Amniotic stem cell (primary cell): ENCODE measurements at regions not wholly inside any gene's neighbourhood (a gene's known extent, or its start where the extent isn't known, plus 50 kb on each side); places are given as distances from the start of the nearest gene placed in this dataset.

Source experiments
- DNase-seq: peaks from one replicate; lab custom pipeline; 2025; lab: John Stamatoyannopoulos, UW

DNA sequence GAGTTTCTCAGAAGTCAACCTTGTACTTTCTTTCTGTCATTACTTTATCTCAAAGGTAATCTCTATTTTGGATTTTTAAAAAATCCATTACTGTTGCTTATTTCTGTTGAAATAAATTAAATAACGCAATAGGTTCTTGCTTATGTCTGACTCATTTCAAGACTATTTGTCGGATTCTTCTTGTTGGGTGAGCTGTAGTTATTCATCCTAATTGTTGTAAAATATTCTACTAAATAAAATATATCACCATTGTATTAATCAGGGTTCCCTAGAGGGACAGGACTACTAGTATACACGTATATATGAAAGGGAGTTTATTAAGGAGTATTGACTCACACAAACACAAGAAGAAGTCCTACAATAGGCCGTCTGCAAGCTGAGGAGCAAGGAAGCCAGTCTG is 403.9 kb upstream of the CYRIA start:
- DNase-seq: no peak

DNA sequence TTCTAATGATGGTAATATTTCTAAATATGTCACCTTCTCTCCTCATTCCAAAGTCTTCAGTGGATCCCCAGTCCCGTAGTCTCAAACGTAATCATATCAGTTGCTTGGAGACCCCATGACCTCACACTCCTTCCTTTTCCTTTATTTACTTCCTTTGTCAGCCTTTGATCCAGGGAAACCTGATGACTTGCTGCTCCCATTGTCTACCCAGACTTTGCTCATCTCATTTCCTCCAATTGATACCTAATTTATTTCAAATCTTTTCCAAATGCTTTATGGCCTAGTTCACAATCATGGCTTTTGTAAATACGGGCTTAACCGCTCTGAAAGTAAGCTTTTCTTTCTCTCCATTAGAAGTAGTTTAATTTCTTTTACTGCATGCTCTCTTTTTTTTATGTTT is 402.4 kb upstream of the CYRIA start:
- DNase-seq: no peak

DNA sequence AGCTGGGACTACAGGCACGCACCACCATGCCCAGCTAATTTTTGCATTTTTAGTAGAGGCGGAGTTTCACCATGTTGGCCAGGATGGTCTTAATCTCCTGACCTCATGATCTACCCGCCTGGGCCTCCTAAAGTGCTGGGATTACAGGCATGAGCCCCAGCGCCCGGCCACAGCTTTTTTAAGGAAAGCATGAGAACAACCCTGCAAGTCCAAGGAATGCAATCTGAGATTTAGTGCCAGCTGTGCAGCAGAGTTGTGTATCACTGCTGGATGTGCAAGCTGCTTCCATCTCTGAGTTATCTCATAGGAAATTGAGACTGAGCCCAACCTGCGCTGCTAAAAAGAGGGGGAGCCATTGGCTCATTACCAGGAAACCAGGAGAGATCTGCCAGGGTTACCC is 399.9 kb upstream of the CYRIA start:
- no peak for DNase-seq

DNA sequence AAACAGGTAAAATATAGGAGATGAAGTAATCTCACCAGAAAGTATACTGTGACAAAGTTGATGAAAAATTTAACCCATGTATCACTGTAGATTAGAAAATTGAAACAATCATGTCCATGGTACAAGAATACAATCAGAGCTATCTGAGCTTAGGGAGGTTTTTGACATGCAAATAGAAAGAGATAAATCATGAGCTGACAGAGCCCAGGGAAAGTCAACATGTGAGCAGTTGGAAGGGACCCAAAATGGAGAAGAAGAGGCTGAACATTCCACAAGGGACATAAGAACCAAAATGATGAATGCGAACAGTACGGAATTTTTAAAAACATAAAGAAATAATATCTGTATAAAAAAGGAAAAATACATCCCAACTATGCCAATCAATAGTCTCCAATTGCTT is 395.4 kb upstream of the CYRIA start:
- no peak for DNase-seq

DNA sequence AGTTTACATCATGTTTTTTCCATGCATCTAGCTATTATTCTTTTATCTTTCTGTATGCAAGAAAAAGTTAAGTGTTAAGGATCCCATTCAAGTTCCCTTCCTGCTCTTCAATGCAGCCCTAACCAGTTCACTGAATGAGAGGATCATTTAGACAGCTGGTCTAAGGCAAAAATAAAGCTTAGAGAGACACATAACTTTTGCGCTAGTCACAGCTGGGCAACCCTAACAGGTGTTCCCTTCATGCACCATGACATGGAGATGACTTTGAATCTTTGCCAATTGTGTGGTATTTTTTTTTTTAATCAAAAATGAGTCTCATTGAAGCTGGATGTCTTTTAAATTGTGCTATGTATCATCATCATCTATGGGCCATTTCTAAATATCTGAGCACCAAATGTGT is 393.8 kb upstream of the CYRIA start:
- DNase-seq: no peak

DNA sequence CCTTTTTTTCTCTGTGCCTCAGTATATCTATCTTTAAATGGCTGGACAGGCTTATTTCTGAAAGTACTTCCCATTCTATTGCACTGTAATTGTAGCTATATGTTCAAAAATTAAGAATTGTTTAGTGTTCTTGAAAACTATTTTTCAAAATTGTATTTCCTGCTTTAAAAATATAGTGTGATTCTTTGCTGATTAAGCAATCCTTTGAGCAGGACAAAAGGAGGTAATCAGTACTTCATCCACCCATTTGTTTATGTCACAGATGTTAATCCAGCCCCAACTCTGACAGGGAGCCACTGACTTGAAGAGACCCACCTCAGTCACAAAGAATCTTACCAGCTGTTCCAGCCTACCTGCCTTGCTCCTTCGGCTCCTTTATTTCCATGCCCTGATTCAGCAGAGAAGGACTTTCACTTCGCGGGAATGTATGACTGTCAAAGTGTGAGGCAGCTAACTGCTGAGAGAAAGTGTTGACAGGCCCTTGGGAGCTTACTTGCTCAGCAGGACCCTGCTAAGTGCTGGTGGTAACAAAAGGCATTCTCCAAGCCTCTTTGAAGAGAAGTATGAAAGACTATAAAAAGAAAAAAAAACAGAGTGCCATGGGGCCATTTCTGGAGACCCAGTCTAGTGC is 393.3 kb upstream of the CYRIA start:
- DNase-seq: no peak

DNA sequence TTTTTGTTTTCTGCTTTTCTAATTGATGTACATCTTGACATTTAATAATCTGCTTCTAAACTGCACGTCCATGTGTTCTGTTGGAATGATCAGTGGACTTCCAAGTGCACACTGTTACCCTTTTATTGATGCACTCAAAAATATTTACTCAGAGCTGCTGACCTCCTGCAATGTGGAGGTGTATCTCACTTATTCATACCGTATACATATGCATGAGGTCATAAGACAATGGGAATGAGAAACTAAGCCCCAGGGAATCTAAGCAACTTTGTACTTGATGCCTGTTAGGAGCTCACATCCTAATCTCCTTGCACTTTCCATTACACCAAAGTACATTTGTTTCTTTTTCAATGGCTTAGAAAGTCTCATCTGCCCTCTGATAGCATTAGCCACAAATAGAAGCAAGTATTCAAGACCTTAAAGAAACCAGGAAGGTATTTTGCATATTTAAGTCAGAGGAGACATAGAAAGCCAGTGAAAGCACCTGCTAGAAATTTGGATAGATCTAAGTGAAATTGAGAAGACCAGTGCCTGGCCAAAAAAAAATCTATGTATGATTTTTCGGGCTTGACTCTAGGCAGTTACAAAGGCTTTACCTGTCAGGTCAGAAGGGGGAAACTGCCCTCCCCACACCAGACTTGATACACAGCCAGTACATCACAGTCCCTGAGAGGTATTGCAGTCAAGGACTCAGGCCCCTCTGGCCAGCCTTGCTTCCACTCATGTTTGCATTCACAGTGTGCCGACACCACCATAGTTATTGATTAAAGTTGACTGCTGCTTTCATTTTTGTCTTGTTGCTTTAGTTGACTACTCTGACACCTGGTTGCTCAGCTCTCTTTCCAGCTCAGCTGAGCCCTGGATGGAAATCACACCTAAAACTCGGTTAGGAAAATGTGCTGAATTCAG is 391.7 kb upstream of the CYRIA start:
- DNase-seq: no peak

DNA sequence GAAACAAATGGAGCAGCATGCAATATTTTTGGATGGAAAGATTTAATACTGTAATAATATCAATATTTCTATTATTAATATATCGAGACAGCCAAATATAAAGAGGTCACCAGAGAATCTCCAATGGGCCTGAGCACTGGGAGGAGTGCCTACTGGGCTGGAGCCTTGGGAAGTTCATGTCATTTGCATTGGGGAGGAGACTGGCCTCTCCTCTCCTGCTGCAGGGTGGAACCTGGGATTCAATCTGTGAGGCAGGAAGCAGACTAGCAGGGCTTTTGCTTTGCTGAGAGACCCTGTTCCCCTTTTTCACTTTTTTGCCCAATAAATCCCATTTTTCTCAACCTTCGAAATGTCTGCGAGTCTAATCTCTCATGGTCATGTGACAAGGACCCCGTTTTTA is 390.6 kb upstream of the CYRIA start:
- DNase-seq: no peak

DNA sequence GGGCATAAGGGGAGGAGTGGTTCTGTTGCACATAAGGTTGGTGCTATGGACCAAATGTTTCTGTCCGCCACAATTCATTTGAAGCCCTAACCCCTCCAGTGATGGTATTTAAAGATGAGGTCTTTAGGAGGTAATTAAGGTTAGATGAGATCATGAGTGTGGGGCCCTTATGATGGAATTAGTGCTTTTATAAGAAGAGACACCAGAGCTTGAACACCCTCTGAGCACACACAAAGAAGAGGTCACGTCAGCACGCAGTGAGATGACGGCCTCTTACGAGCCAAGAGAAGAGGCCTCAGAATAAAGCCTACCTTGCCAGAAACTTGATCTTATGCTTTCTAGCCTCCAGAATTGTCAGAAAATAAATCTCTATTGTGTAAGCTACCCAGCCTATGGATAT is 386.4 kb upstream of the CYRIA start:
- DNase-seq: no peak

DNA sequence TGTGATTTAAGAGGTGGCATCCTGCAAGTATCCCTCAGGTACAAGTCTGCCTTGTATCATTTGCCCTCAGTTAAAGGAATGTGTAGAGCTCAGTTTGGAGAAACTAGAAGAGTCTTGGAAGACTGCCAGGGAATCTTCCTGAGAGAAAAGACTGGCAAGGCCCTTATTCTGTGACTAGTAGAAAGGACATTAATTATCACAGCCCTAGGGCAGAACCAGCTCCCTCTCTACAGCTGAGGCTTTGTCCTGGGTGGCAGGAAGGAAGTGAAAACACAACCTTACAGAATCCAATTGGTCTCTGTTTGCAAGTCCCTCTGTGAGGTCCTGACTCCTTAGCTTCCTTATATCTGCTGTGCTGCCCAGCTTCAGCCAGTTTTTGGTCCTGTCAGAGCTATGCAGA is 385.9 kb upstream of the CYRIA start:
- DNase-seq: no peak

DNA sequence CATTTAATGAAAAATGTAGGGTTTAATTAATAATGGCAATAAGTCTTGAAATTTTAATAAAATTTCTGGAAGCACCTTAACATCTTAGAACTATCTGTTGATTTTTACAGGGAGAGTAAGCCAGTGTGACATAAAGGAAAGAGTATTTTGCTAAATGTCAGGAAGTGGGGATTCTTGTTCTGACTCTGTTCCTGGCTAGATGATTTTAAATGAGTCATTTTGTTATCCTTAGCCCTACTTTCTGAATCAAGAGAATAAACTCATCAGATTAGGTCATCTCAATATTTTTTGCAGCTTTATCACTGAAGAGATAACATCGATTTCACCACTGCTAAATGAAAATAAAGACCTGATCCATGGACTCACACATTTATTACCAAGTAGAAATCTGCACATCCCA is 377.5 kb upstream of the CYRIA start:
- peak; percentile 26 for DNase-seq

DNA sequence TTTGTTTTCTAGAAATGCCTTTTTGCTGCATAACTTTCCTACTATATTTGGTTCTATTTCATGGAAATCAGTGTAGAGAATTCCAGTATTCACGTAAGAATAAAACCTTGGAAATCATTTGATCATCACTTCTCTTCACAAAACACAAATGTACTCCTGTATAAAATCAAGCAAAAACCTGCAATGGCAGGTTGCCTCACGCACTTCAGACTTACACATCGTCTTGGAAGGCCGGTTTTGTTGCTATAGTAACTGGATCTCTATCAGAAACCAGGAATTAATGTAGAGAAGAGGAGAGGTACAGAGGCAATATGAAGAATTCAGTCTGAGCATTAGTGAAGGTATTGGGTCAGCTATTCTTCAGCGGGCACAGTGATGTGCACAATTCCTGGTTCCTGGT is 370.7 kb upstream of the CYRIA start:
- DNase-seq: no peak

DNA sequence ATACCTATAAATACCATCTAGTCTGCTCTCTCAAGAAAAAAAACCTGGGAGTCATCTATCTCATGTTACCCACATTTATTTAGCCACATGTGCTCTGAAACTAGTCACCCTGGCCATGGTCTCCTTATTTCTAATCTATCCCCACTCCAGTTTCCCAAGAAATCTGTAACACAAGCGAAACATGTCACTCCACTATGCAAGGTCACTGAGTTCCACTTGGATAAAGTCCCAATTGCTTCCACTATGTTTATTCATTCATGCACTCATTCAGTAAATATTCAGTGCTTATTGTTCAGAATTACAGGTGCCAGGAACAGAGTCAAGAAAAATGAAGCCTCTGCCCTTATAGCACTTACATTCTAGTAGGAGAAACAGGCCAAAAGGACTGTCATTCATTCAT is 369.4 kb upstream of the CYRIA start:
- no peak for DNase-seq

DNA sequence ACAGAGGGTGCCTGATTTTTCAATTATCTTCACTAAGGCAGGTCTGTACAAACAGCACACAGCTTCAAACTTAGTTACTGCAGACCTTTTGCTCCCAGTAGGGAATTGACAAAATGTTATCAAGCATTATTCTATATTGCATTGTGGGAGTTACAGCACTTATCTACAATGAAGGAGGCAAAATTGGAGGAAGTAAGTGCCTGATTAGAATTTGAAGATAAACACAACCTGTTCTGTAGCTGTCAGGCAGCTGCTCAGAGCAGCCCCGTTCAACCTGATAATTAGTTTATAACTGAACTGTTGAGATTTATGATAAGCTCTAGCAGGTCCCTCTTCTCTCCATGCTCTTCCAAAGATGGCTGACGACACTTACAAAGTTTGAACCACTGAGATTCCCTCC is 364.4 kb upstream of the CYRIA start:
- no peak for DNase-seq

DNA sequence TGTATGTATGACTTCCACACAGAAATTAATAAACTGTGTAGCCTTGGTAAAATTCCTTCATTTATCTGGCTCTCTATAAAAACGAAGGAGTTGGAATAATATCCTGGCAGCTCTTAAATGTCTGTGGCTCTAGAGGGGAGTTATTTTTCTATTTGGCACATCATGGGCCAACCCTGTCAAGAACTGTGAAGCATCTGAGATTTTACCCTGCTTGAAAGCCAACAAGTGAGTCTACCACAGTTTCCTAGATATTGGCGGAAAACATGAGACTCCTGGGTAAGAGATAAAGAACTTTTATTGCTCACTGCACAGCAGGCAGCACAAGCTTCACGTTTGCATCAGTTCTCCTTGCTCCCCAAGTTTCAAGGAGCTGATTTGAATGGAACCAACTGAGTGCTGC is 346.7 kb upstream of the CYRIA start:
- DNase-seq: no peak

DNA sequence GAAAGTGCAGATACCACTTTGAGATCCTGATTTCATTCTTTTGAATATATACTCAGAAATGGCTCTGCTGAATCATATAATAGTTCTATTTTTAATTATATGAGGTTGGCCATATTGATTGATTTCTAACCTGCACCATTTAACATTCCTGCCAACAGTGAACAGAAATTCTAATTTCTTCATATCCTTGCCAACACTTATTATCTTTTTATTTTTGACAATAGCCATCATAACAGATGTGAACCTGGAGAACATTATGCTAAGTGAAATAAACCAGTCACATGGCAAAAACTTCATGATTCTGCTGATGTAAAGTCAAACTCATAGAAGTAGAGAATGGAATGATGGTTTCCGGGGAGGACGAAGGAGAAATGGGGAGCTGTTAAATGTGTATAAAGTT is 344.5 kb upstream of the CYRIA start:
- DNase-seq: no peak

DNA sequence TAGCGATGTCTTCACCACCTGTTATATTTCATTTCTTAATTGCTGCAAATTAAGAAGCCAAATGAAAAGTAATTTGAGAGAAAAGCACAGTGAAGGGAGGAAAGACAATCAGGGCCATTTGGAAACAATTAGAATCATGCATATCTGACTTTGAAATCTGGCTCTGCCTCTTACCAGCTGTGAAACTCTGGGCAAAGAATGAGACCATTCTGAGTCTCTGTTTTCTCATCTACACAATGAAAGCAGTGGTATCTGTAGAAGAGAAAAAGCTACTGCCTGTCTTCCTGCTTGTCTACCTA is 334.5 kb upstream of the CYRIA start:
- no peak for DNase-seq

DNA sequence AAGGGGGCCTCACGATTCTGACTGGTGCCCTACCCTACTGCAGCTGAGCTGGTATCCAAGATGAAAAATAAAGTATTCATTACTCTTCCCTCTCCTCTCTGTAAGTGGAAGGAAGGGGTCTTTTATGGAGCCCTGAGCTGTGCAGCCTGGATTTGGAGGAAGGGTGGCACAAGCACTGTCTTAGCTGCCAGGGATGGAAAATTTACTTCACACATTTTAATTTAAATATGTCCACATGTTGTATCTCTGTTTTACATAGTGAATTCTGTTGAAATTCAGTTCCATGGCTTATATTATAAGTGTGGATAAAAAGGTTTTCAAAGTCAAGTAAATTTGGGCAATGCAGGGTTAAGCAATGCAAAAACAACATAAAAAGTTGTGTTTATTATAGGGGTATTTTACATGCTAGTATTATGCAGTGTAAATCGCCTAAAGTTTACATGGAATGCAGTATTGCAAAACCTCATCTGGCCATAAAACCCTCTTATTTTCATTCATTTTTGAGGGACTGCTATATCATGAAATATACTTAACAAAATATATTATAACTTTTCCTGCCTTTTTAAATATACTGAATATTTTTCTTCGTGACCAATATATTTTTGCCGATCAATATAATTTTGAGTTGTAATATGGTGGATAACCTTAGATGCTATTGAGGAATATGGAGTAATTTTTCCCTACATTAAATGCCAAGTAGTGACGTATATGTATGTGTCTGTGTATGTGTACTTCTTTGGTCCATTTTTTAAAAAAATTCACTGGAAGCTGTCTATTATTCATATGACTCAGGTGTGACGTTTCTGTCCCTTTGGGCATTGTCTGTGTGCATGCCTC is 333.9 kb upstream of the CYRIA start:
- no peak for DNase-seq

DNA sequence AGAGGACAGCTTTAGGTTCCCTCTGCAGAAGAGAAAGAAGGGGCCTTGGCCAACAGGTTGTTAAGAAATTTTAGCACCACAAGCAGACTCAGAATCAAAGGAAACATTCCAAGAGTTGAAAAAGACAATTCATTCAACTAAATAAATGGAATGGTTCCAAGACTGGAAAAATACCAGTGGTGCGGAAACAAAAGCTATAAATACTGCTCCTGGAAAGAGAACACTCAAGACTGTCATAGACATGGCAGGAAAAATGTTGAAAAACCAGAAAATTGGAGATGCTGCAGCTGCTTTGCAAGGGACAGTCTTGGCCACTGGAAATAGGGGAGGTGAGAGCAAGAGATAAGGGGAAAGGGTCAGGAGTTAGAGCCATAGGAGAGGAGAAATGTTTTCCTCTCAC is 312.7 kb upstream of the CYRIA start:
- DNase-seq: no peak

DNA sequence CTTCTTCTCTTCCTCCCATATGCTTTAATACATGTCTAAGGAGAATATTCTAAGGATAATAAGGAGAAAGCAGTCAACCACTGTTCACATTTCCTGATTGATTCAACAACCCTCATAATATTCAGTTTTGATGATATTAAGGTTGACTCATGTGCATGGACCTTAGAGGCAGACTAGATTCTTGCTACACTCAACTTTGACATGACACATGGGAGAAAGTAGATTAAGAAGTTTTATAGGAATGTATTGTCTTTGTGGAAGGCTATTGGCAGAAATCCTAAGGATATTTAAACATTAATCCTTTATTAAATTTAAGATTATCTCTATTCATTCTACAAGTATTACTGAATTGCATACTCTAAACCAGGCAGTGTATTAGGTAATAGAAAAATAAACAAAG is 309.1 kb upstream of the CYRIA start:
- DNase-seq: no peak

DNA sequence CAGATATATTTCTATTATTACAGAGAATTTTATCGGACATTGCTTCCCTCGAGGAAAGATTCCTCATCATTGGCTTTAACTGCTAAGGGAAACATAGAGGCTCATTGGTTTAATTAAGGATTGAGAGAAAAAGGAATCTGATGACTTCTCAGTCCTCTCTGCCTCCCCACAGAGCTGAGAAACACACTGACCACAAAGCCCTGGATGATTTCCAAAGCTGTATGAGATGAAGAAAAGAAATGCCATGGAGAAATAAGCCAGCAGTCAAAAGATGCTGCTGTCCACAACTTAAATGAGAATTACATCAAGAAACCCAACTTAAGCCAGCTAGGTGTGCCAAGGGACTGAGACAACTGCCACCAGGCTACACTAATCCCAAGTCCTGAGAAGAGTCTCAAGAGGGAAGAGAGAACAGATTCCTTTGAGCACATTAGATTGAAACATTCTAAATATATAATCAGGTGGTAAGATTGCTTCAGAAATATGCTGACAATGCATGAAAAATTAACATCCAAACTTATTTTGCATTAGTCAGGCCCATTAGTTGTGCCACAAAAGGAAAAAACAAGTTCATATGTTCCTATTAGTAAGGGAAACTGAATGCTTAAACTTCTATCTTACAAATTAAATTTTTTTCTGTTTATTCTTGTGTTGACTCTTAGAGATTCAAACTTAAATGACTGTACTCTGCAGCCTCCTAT is 308.1 kb upstream of the CYRIA start:
- DNase-seq: peak; percentile 0

DNA sequence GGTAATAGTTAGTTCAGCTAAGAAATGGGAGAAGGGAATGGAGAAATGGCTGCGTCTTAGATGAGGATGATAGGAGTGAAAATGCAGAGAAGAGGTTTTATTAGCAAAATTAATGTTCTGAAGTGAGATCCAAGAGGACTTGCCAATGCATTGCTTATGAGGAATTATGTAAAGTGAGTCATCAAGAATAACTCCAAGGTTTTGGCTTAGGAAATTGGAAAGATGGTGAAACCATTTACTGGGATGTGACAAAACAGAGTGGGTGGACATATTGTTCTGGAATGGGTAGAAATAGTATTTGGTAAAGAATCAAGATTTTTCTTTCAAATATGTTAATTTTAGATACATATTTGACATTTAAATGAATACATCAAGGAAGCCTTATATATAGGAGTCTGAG is 306.6 kb upstream of the CYRIA start:
- DNase-seq: no peak
